ENCODE measurements at regions not wholly inside any gene's neighbourhood (a gene's known extent, or its start where the extent isn't known, plus 50 kb on each side); places are given as distances from the start of the nearest gene placed in this dataset.
"Not testable (repeated sequence)": the region's sequence is repeated elsewhere in the genome, so short reads cannot be mapped to it uniquely, and the experiment has no call there.

DNA sequence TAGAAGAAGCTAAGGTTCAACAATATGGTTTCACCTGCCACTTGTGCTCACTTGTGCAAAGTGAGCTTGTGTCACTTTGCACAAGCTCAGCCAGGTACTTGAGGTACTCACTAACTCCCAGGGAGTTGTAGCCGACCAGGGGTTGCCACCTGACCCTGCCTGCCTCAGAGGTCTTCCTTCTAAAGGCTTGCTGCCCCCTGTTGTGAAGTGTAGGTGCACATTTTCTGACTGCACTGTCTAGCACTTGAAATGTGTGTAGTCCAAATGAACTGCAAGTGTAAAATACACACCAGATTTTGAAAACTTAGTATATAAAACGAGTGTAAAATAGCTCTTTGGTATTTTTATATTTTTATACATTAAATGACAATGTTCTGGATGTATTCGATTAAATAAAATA is 230.8 kb downstream of the DLEU7 start:
- intact Hi-C loops (cut with micrococcal nuclease): loop anchor here (10.0 kb wide), 1 partner anchor 302 kb away; no protein-coding TSS in a partner anchor

DNA sequence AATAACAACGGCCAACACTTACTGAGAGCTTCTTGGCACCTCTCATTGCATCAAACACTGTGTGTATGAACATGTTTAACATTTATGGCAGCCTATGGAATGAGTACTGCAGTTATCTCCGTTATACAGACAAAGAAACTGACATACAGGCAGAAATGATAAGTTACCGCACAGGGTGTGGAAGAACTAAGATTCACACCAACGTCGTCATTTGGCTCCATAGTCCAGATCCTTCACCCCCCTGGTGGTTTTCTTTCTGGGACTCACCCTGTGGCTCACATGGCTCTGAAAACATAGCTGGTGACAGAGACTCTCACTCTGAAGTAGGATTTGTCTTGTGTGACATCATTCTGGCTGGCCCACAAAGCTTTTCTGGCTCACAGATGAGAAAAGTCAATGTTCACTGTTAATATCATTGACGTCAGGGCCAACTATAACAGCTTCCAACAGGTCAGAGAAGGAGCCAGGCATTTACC is 230.1 kb downstream of the DLEU7 start:
- intact Hi-C loops (cut with micrococcal nuclease): loop anchor here (10.0 kb wide), 1 partner anchor 301 kb away; no protein-coding TSS in a partner anchor

- intact Hi-C loops (cut with micrococcal nuclease): loop anchor here (10.0 kb wide), 1 partner anchor 300 kb away; no protein-coding TSS in a partner anchor
Measured at GRCh38 chr13:50615234-50615633, 228.3 kb downstream of the DLEU7 start.

GRCh38 chr13:50616101-50616500 is 227.4 kb downstream of the DLEU7 start:
- intact Hi-C loops (cut with micrococcal nuclease): loop anchor here (10.0 kb wide), 1 partner anchor 299 kb away; no protein-coding TSS in a partner anchor

- intact Hi-C loops (cut with micrococcal nuclease): loop anchor here (10.0 kb wide), 1 partner anchor 298 kb away; no protein-coding TSS in a partner anchor
Measured at GRCh38 chr13:50617134-50617721, 226.3 kb downstream of the DLEU7 start.

- intact Hi-C loops (cut with micrococcal nuclease): loop anchor here (10.0 kb wide), 1 partner anchor 297 kb away; no protein-coding TSS in a partner anchor
Measured at GRCh38 chr13:50618206-50618605, 225.3 kb downstream of the DLEU7 start.

- intact Hi-C loops (cut with micrococcal nuclease): no loop called here
Measured at GRCh38 chr13:50626101-50626547, 217.4 kb downstream of the DLEU7 start.

DNA sequence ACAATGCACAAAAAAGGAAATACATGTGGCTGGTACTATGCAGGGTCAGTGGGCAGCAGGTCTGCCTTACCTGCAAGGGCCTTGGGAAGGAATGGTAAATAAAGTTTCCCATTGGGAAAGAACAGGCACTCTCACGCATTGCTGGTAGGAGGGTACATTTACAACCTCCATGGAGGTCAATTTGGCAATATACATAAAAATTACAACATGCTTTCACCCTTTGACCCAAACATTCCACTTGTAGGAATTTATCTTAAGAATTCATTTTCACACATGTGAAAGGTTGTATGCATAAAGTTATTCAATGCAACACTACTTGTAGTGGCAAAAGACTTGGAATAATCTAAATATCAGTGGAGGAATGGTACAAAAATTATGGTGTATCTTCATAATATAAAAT is 216.4 kb downstream of the DLEU7 start:
- intact Hi-C loops (cut with micrococcal nuclease): no loop called here

- intact Hi-C loops (cut with micrococcal nuclease): not testable (repeated sequence)
Measured at GRCh38 chr13:50628512-50628911, 215.0 kb downstream of the DLEU7 start.

DNA sequence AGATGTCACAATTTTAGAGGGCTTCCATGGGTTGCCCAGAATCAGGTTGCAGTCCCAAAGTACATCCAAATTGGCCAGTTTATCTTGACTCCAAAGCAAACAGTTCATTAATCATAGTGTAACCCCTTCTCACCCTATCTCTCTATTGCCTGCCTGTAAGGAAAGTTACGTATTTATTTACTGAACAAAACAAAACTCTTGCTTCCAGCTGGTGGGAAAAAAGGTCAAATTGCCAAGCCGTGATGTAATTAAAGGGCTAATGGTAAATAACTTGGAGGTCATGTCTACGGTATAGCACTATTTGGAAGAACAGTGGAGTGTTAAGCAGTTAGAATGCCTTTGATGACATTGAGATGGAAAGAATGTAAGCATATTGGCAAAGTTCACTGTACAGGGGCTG is 214.0 kb downstream of the DLEU7 start:
- intact Hi-C loops (cut with micrococcal nuclease): no loop called here

DNA sequence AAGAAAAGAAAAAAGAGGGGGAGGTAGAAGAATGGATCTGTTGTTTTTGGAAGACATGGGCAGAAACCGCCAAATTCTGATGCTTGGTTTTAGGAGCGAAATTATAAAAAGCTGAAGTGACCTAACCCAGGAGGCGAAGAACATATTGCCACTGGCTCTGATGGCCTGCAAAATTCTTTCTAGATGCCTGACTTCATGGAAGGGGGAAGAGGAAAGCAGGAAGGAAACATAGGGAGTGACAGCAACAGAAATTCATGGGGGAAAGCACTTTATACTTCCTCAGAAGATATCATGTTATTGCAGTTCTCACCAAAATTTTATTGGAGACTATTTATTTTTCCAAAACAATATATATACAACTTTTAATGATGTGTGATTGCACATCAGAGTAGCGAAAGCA is 213.5 kb downstream of the DLEU7 start:
- intact Hi-C loops (cut with micrococcal nuclease): no loop called here

DNA sequence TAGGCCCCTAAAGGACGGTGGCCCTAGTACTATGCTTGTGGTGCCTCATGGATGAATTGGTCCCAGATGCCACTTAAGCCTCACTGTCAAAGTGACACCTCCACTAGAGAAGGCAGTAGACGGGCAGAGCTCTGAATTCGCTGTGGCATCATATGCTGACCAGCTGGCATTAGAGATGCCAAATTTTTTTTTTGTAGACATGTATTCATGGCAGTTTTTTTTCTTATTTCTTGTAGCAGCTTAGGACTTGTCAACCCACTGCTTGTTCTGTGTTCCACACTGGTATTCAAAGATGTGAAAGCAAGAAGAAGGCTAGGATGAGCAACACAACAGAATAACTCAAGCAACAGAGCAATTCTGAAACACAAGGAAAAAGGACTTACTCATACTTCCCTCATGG is 212.5 kb downstream of the DLEU7 start:
- intact Hi-C loops (cut with micrococcal nuclease): no loop called here

GRCh38 chr13:50634339-50634738 is 209.2 kb downstream of the DLEU7 start:
- intact Hi-C loops (cut with micrococcal nuclease): no loop called here

- intact Hi-C loops (cut with micrococcal nuclease): no loop called here
Measured at GRCh38 chr13:50635504-50635903, 208.0 kb downstream of the DLEU7 start.

DNA sequence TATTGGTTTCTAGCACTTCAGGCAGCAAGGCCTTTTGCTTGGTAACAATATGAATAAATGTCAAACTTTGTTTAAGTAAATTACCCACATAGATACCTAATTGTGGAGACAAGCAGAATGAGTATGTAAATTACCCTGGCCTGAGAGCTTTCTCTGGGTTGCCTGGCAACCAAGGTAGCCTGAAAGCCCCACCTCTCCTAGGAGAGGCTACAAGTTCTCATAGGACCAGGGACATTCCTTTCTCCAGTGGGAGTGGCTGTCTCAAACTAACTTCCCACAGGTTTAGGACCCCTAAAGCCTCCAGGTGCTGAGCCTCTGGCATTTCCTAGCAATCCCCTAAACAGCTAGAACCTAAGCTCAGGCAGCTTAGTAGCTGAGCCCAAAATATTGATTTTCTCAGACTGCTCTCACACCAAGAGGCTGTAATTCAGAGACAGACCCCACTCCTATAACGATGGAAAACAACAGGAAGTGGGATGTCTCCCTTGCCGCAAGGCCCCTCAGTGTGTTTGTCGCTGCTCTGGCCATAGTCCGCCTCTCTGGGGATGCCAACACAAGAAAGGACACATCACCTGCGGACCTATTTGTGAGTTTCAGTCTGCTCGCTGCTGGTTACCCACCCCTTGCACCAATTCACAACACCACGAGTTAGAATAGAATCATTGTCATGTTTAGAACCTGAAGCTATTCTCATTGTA is 207.3 kb downstream of the DLEU7 start:
- intact Hi-C loops (cut with micrococcal nuclease): no loop called here

DNA sequence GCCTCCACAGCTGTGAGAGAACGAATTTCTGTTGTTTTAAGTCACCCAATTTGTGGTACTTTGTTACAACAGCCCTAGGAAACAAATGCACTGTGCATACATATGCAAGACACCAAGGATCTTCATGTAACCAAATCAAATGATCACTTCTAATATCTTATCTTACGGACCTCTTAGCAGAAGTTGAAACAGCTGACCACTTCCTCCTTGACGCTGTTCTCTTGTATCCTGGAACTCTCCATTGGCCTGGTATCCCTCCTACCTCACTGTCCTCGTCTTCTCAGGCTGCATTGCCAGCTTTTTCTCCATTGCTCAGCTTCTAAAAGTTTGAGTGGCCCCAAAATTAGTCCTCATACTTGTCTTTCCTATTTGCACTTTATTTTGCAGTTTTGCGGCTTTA is 200.4 kb downstream of the DLEU7 start:
- intact Hi-C loops (cut with micrococcal nuclease): no loop called here

- intact Hi-C loops (cut with micrococcal nuclease): no loop called here
Measured at GRCh38 chr13:50644081-50644871, 199.2 kb downstream of the DLEU7 start.

DNA sequence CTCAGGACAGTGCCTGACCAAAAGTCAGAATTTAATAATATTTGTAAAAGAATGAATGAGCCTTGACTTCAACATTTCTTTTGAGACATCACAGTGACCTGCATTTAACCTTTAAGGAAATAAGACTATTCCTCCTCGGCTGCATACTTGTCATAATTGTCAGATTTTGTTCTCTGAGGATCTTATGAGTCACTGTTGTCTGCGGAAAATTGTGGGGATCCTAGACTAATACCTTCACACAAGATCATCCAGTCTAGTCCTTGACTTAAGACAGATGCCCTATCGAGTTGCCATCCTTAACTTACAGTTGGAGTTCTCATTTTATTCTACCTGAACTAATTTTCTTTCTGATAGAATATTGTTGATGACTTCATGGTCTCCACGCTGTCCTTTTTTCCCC is 198.4 kb downstream of the DLEU7 start:
- intact Hi-C loops (cut with micrococcal nuclease): no loop called here

DNA sequence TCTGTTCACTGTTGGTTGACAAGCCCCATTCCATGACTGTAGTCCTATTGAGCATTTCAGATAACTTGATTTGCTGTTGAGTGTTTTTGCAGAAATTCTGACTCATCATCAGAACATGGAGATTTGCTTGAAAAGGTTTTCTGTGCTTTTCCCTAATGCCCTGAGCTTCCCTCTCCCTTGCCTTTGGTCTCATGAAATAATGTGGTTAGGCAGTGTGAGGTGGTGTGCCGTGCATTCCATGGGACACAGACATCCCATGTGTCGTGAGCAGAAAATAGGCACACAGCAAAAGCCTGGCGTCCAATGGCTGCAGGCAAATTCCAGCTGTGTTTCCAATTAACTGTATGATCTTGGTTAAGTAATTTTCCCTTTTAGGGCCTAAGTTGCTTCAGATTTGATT is 197.4 kb downstream of the DLEU7 start:
- intact Hi-C loops (cut with micrococcal nuclease): no loop called here

- intact Hi-C loops (cut with micrococcal nuclease): no loop called here
Measured at GRCh38 chr13:50649211-50649610, 194.3 kb downstream of the DLEU7 start.

- intact Hi-C loops (cut with micrococcal nuclease): no loop called here
Measured at GRCh38 chr13:50650592-50651504, 192.6 kb downstream of the DLEU7 start.

All from T-helper 2 cell treated with Interferon-gamma antibody and Interleukin-4, amounts not matched to agents 100 ng/mL and 5 ng/mL, for 36 hours (primary cell).